OCI-LY7 (cell line): ENCODE measurements at regions not wholly inside any gene's neighbourhood (a gene's known extent, or its start where the extent isn't known, plus 50 kb on each side); places are given as distances from the start of the nearest gene placed in this dataset.
"Not testable (repeated sequence)": the region's sequence is repeated elsewhere in the genome, so short reads cannot be mapped to it uniquely, and the experiment has no call there.

Source experiments
- BruUV-seq: library from RNA; stranded (reverse); fragments of 400-500 nt; replicated peaks from 2 replicates; lab custom pipeline; 2021; lab: Mats Ljungman, UMichigan
- CTCF ChIA-PET: fragments of 300-600 bp; sonication (Branson Sonifier 250); formaldehyde crosslinking; loops from one replicate; lab custom pipeline; 2022; ENCODE audit warnings: antibody characterized with exemption; ENCODE audit not compliant: unreplicated experiment; lab: Charles Lee
- POLR2A ChIA-PET: fragments of 300-600 bp; sonication (Branson Sonifier 250); formaldehyde crosslinking; loops from one replicate; lab custom pipeline; 2022; ENCODE audit warnings: antibody characterized with exemption; lab: Charles Lee
- DNase-seq: peaks from one replicate; pipeline ENCODE4 v3.0.0-alpha.2; 2015; ENCODE audit warnings: low spot score
- H2AFZ ChIP-seq: fragments of 200-600 bp; sonication (generic), shearing (Covaris generic); 2 replicates; pipeline ENCODE4 v1.6.1; 2014; ENCODE audit warnings: mild to moderate bottlenecking, antibody characterized with exemption, low read length, moderate library complexity
- H3K27ac ChIP-seq: fragments of 200-600 bp; sonication (generic); 2 replicates; pipeline ENCODE4 v1.5.1; 2014; ENCODE audit warnings: mixed run types, low read depth, mild to moderate bottlenecking, moderate library complexity, low read length, inconsistent platforms; ENCODE audit not compliant: poor library complexity, severe bottlenecking
- H3K36me3 ChIP-seq: fragments of 200-600 bp; sonication (generic); 2 replicates; pipeline ENCODE4 v1.6.1; 2014; ENCODE audit warnings: mild to moderate bottlenecking, antibody characterized with exemption, low read length, moderate library complexity, mixed read lengths; ENCODE audit not compliant: insufficient read depth
- H3K4me1 ChIP-seq: fragments of 200-600 bp; sonication (generic); 2 replicates; pipeline ENCODE4 v1.5.1; 2014; ENCODE audit warnings: mild to moderate bottlenecking, low read length; ENCODE audit not compliant: insufficient read depth, poor library complexity, severe bottlenecking
- H3K4me2 ChIP-seq: fragments of 200-600 bp; sonication (generic); 2 replicates; pipeline ENCODE4 v1.6.1; 2014; ENCODE audit warnings: mild to moderate bottlenecking, low read length
- H3K4me3 ChIP-seq: fragments of 200-600 bp; sonication (generic); 2 replicates; pipeline ENCODE4 v1.5.1; 2014; ENCODE audit warnings: mild to moderate bottlenecking, low read depth, low read length; ENCODE audit not compliant: poor library complexity, severe bottlenecking
- H3K79me2 ChIP-seq: fragments of 200-600 bp; sonication (generic); 2 replicates; pipeline ENCODE4 v1.6.1; 2016; ENCODE audit warnings: low read depth, mild to moderate bottlenecking, low read length, moderate library complexity, mixed read lengths; ENCODE audit not compliant: insufficient read depth
- H3K9me2 ChIP-seq: fragments of 200-600 bp; sonication (generic); 2 replicates; pipeline ENCODE4 v1.6.1; 2016; ENCODE audit warnings: mild to moderate bottlenecking, low read length, mixed read lengths; ENCODE audit not compliant: insufficient read depth
- H3K9me3 ChIP-seq: fragments of 200-600 bp; sonication (generic); 2 replicates; pipeline ENCODE4 v1.6.1; 2014; ENCODE audit warnings: mild to moderate bottlenecking, mixed run types, low read length, mixed read lengths
- H4K20me1 ChIP-seq: fragments of 200-600 bp; sonication (generic); 2 replicates; pipeline ENCODE4 v1.6.1; 2014; ENCODE audit warnings: mild to moderate bottlenecking, antibody characterized with exemption, low read length, moderate library complexity, mixed read lengths; ENCODE audit not compliant: insufficient read depth
- CTCF ChIP-seq: fragments of 200-600 bp; sonication (generic); conservative IDR thresholded peaks from 2 replicates; pipeline ENCODE4 v1.5.1; 2014; ENCODE audit warnings: mild to moderate bottlenecking, antibody characterized with exemption, low read length, moderate library complexity, mixed read lengths
- EZH2phosphoT487 ChIP-seq: fragments of 200-600 bp; sonication (generic); IDR thresholded peaks from 2 replicates; pipeline ENCODE4 v1.6.1; 2018; ENCODE audit warnings: low read depth, borderline replicate concordance, mild to moderate bottlenecking, mixed run types, antibody characterized with exemption, low read length, moderate library complexity, mixed read lengths
- intact Hi-C: fragments of 100-400 bp; cut with micrococcal nuclease; formaldehyde crosslinking; loops from one replicate; pipeline ENCODE4 v1.10.0; 2022; ENCODE audit not compliant: unreplicated experiment

- no peak for TF ChIP-seq EZH2phosphoT487
- no peak for TF ChIP-seq CTCF
- DNase-seq = no peak
- no peak overlapping the region for H3K27ac ChIP-seq
- ChIA-PET POLR2A (no interaction called here), CTCF (no interaction called here)
- H3K9me3 ChIP-seq = no peaks in the 10 kb centered on the region
- H2AFZ ChIP-seq = no peak overlapping the region
- no peaks in the 10 kb centered on the region for H3K4me1 ChIP-seq
- intact Hi-C loops = no loop called here
- no peaks in the 10 kb centered on the region for H3K36me3 ChIP-seq
- no peaks in the 10 kb centered on the region for H4K20me1 ChIP-seq
- no peak overlapping the region for H3K4me2 ChIP-seq
- BruUV-seq = no TSS peak
- H3K9me2 ChIP-seq = no peaks in the 10 kb centered on the region
- H3K79me2 ChIP-seq = no peaks in the 10 kb centered on the region
- no peak overlapping the region for H3K4me3 ChIP-seq
Observed at GRCh38 chr4:72761368-72762038, 192.5 kb upstream of the ADAMTS3 start.

GRCh38 chr4:72753414-72753813 is 184.4 kb upstream of the ADAMTS3 start:
- H3K9me2 ChIP-seq, H3K27ac ChIP-seq, H3K36me3 ChIP-seq, BruUV-seq, H2AFZ ChIP-seq, H4K20me1 ChIP-seq, H3K9me3 ChIP-seq, DNase-seq, H3K79me2 ChIP-seq, CTCF ChIA-PET, H3K4me1 ChIP-seq, H3K4me3 ChIP-seq, POLR2A ChIA-PET, H3K4me2 ChIP-seq, intact Hi-C loops: not testable (repeated sequence)

GRCh38 chr4:72744103-72744725 is 175.2 kb upstream of the ADAMTS3 start:
- no peak overlapping the region for H3K27ac ChIP-seq
- no peaks in the 10 kb centered on the region for H3K9me2 ChIP-seq
- TF ChIP-seq EZH2phosphoT487 (no peak), CTCF (no peak)
- no peaks in the 10 kb centered on the region for H3K36me3 ChIP-seq
- DNase-seq = no peak
- H4K20me1 ChIP-seq = no peaks in the 10 kb centered on the region
- ChIA-PET CTCF (no interaction called here), POLR2A (no interaction called here)
- intact Hi-C loops = no loop called here
- H3K4me2 ChIP-seq = no peak overlapping the region
- H3K4me1 ChIP-seq = no peaks in the 10 kb centered on the region
- no TSS peak for BruUV-seq
- no peak overlapping the region for H3K4me3 ChIP-seq
- H3K79me2 ChIP-seq = no peaks in the 10 kb centered on the region
- H3K9me3 ChIP-seq = no peaks in the 10 kb centered on the region
- H2AFZ ChIP-seq = no peak overlapping the region
